Mesenchymal stem cell (in vitro differentiated cells and primary cell): ENCODE measurements at regions not wholly inside any gene's neighbourhood (a gene's known extent, or its start where the extent isn't known, plus 50 kb on each side); places are given as distances from the start of the nearest gene placed in this dataset.

Source experiments
- DNase-seq: peaks from one replicate; pipeline ENCODE4 v3.0.0-alpha.2; 2013
- H2AFZ ChIP-seq: one replicate; pipeline ENCODE4 v1.6.1; 2013; ENCODE audit warnings: low read depth, mild to moderate bottlenecking, control low read depth, inconsistent platforms, low read length, moderate library complexity
- H2AK5ac ChIP-seq: 2 replicates; pipeline ENCODE4 v1.6.1; 2013; ENCODE audit warnings: low read length, moderate library complexity, mild to moderate bottlenecking, inconsistent platforms; ENCODE audit not compliant: severe bottlenecking
- H2BK120ac ChIP-seq: one replicate; pipeline ENCODE4 v1.6.1; 2013; ENCODE audit warnings: low read depth, mild to moderate bottlenecking, inconsistent platforms, low read length, moderate library complexity
- H2BK12ac ChIP-seq, 2 experiments: one replicate each; pipeline ENCODE4 v1.6.1; 2013; ENCODE audit warnings: inconsistent platforms in 2 of 2, low read length in 2 of 2, mild to moderate bottlenecking in 2 of 2, moderate library complexity in 2 of 2, control low read depth in 1 of 2
- H2BK15ac ChIP-seq: one replicate; pipeline ENCODE4 v1.6.1; 2013; ENCODE audit warnings: mild to moderate bottlenecking, low read depth, inconsistent platforms; ENCODE audit not compliant: poor library complexity, severe bottlenecking
- H2BK5ac ChIP-seq: 2 replicates; pipeline ENCODE4 v1.6.1; 2013; ENCODE audit warnings: low read depth, mild to moderate bottlenecking, low read length, control low read depth, inconsistent platforms; ENCODE audit not compliant: poor library complexity, severe bottlenecking
- H3K14ac ChIP-seq, 2 experiments: one replicate each; pipeline ENCODE4 v1.6.1; 2013; ENCODE audit warnings: inconsistent platforms in 2 of 2, low read length in 2 of 2, control low read depth in 1 of 2, mild to moderate bottlenecking in 1 of 2, moderate library complexity in 1 of 2
- H3K18ac ChIP-seq, 2 experiments: one replicate each; pipeline ENCODE4 v1.6.1; 2013; ENCODE audit warnings: inconsistent platforms in 2 of 2, low read length in 2 of 2, control low read depth in 1 of 2, low read depth in 1 of 2, mild to moderate bottlenecking in 1 of 2
- H3K23ac ChIP-seq, 2 experiments: one replicate each; pipeline ENCODE4 v1.6.1; 2013; ENCODE audit warnings: inconsistent platforms in 2 of 2, low read length in 2 of 2, mild to moderate bottlenecking in 2 of 2, moderate library complexity in 2 of 2, control low read depth in 1 of 2
- H3K27ac ChIP-seq: 2 replicates; pipeline ENCODE4 v1.5.1; 2013; ENCODE audit warnings: mild to moderate bottlenecking, moderate library complexity, low read length, control low read depth, inconsistent platforms; ENCODE audit not compliant: poor library complexity, severe bottlenecking
- H3K27me3 ChIP-seq, 2 experiments: 2 replicates each; pipeline versions ENCODE4 v1.6.1 to v1.7.0; 2013; ENCODE audit warnings: low read length in 2 of 2, mild to moderate bottlenecking in 2 of 2, moderate library complexity in 2 of 2, control low read depth in 1 of 2, inconsistent platforms in 1 of 2; ENCODE audit not compliant: control insufficient read depth in 1 of 2, insufficient read depth in 1 of 2
- H3K36me3 ChIP-seq, 2 experiments: 2 replicates each; pipeline versions ENCODE4 v1.6.1 to v1.7.0; 2013; ENCODE audit warnings: low read length in 2 of 2, control low read depth in 1 of 2, inconsistent platforms in 1 of 2, low read depth in 1 of 2, mild to moderate bottlenecking in 1 of 2; ENCODE audit not compliant: insufficient read depth in 2 of 2, control insufficient read depth in 1 of 2
- H3K4ac ChIP-seq, 2 experiments: one replicate each; pipeline ENCODE4 v1.6.1; 2013; ENCODE audit warnings: inconsistent platforms in 2 of 2, low read length in 2 of 2, mild to moderate bottlenecking in 2 of 2, moderate library complexity in 2 of 2, control low read depth in 1 of 2, low read depth in 1 of 2
- H3K4me1 ChIP-seq: 2 replicates; pipeline ENCODE4 v1.6.1; 2013; ENCODE audit warnings: low read depth, low read length, control low read depth; ENCODE audit not compliant: control insufficient read depth, insufficient read depth
- H3K4me2 ChIP-seq: 2 replicates; pipeline ENCODE4 v1.6.1; 2013; ENCODE audit warnings: low read length, mild to moderate bottlenecking, inconsistent platforms; ENCODE audit not compliant: poor library complexity, severe bottlenecking
- H3K4me3 ChIP-seq, 2 experiments: 2 replicates each; pipeline versions ENCODE4 v1.5.1 to v1.7.0; 2013; ENCODE audit warnings: low read length in 2 of 2, mild to moderate bottlenecking in 2 of 2, control low read depth in 1 of 2, low read depth in 1 of 2; ENCODE audit not compliant: insufficient read depth in 1 of 2
- H3K79me1 ChIP-seq: replicated peaks from 2 replicates; pipeline ENCODE4 v1.6.1; 2013; ENCODE audit warnings: mild to moderate bottlenecking, control low read depth, low read length, inconsistent platforms; ENCODE audit not compliant: poor library complexity, severe bottlenecking
- H3K9ac ChIP-seq: 2 replicates; pipeline ENCODE4 v1.7.0; 2013; ENCODE audit warnings: mild to moderate bottlenecking, low read length, moderate library complexity
- H3K9me3 ChIP-seq: 2 replicates; pipeline ENCODE4 v1.7.0; 2013; ENCODE audit warnings: mild to moderate bottlenecking, low read length; ENCODE audit not compliant: control insufficient read depth
- H4K8ac ChIP-seq: one replicate; pipeline ENCODE4 v1.6.1; 2013; ENCODE audit warnings: inconsistent platforms, mild to moderate bottlenecking, low read length, moderate library complexity
- H4K91ac ChIP-seq: one replicate; pipeline ENCODE4 v1.6.1; 2013; ENCODE audit warnings: mild to moderate bottlenecking, low read length, inconsistent platforms
- WGBS: methylation state at CpG from one replicate; pipeline ENCODE4 v1.1.7; 2013; ENCODE audit warnings: mixed read lengths; 5-methylcytosine and 5-hydroxymethylcytosine counted together

DNA sequence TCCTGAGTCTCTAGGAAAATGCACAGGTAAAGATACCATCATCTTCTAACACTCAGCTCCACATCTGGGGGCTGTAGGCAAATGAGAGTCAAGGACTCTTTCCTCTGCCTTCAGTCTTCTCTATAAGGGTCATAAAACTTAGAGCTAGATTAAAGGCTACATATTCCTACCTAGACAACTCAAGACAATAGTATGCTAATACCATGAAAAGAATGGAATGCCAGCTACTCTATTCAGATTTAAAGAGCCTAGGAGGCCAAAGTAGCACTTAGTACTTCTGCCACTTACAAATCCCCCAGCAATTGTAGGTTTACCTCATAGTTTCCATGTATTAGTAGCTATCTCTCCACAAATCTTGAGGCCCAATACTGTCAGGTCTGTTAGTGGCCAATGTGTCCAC lies 453.0 kb downstream of the SLITRK5 start:
- H3K14ac ChIP-seq: no peak overlapping the region
- H4K8ac ChIP-seq: no peak overlapping the region
- H2AFZ ChIP-seq: no peak overlapping the region
- H2BK12ac ChIP-seq: no peak overlapping the region
- H2BK15ac ChIP-seq: no peak overlapping the region
- no peak overlapping the region for H3K4ac ChIP-seq
- no peak overlapping the region for H3K4me3 ChIP-seq
- no peak overlapping the region for H3K9ac ChIP-seq
- H3K9me3 ChIP-seq: no peaks in the 10 kb centered on the region
- no peak overlapping the region for H2BK5ac ChIP-seq
- no peak overlapping the region for H3K23ac ChIP-seq
- no peak overlapping the region for H3K27ac ChIP-seq
- no peaks in the 10 kb centered on the region for H3K79me1 ChIP-seq
- no peak for DNase-seq
- H3K4me1 ChIP-seq: no peaks in the 10 kb centered on the region
- H3K27me3 ChIP-seq: no peaks in the 10 kb centered on the region
- no peak overlapping the region for H2AK5ac ChIP-seq
- no peak overlapping the region for H2BK120ac ChIP-seq
- no peak overlapping the region for H3K4me2 ChIP-seq
- H3K18ac ChIP-seq: no peak overlapping the region
- no peaks in the 10 kb centered on the region for H3K36me3 ChIP-seq
- no peak overlapping the region for H4K91ac ChIP-seq

DNA sequence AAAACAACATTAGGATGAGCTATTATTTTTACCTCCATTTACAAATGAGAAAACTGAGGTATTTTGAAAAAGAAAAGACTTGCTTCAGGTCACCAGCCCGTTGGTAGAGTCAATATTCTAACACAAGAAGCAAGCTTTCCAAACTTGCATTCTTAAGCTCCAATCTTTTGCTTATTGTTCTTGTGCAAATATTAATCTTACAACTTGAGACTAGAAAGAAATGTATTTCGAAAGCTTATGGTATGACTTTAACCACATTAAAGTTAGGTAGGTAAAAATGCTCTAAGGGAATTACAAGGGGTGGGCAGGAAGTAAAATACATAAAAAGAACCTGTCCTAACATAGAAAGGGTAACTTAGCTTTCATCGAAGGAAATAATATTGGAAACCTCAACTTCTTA lies 453.9 kb downstream of the SLITRK5 start:
- Histone ChIP-seq H3K4me2 (no peak overlapping the region), H3K9me3 (no peaks in the 10 kb centered on the region), H2BK12ac (no peak overlapping the region), H2BK120ac (no peak overlapping the region), H3K36me3 (no peaks in the 10 kb centered on the region), H3K14ac (no peak overlapping the region), H2AFZ (no peak overlapping the region), H3K4ac (no peak overlapping the region), H3K27ac (no peak overlapping the region), H2BK15ac (no peak overlapping the region), H3K79me1 (no peaks in the 10 kb centered on the region), H3K23ac (no peak overlapping the region), H3K4me1 (no peaks in the 10 kb centered on the region), H2BK5ac (no peak overlapping the region), H4K8ac (no peak overlapping the region), H2AK5ac (no peak overlapping the region), H3K18ac (no peak overlapping the region), H3K9ac (no peak overlapping the region), H3K4me3 (no peak overlapping the region), H3K27me3 (no peaks in the 10 kb centered on the region), H4K91ac (no peak overlapping the region)
- WGBS: 67% methylated on average over 3 of the region's 3 CpGs
- DNase-seq: no peak

DNA sequence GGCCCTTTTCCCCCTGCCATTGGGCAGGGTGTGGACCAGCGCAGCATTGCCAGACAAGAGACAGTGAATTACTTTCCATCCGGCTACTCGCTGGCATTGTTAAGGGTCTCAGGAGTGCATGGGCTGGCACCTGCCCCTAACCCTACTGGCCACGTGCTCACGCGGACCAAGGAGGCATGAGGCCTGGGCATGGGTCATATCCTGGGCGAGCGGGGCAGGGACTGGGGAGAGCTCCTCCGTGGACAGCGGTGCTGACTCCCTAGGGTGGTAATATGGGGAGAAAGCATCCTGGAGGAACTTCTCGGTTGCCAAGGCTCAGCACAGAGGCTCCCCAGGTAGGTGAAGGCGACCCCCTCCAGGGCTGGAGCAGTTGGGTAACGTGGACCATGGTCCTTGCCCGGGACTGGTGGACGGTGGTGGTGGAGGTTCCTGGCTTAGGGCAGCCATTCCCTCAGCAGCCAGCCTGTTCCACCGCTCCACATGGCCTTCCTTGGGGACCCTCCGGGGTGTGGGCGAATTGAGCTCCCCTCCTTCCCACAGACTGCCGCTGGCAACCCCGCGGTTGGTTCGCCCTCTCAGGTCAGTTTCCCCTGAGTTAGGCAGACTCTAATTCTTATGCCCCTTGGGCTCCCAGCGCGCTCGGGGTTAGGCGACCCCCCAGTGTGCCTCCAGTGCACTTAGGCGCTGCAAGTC lies 465.1 kb downstream of the SLITRK5 start:
- Histone ChIP-seq H3K4me3 (no peak overlapping the region), H3K18ac (no peak overlapping the region), H2AK5ac (no peak overlapping the region), H2BK15ac (no peak overlapping the region), H3K14ac (no peak overlapping the region), H3K23ac (no peak overlapping the region), H3K27ac (no peak overlapping the region), H2BK5ac (no peak overlapping the region), H4K91ac (no peak overlapping the region), H3K4me2 (no peak overlapping the region), H3K9ac (no peak overlapping the region), H2AFZ (no peak overlapping the region), H3K79me1 (no peaks in the 10 kb centered on the region), H2BK120ac (no peak overlapping the region), H4K8ac (no peak overlapping the region), H2BK12ac (no peak overlapping the region), H3K4me1 (no peaks in the 10 kb centered on the region), H3K4ac (no peak overlapping the region), H3K36me3 (no peaks in the 10 kb centered on the region), H3K9me3 (peaks cover 3% of the 10 kb centered on the region), H3K27me3 (no peaks in the 10 kb centered on the region)
- DNase-seq: no peak
- WGBS: 94% methylated on average over 25 of the region's 27 CpGs

DNA sequence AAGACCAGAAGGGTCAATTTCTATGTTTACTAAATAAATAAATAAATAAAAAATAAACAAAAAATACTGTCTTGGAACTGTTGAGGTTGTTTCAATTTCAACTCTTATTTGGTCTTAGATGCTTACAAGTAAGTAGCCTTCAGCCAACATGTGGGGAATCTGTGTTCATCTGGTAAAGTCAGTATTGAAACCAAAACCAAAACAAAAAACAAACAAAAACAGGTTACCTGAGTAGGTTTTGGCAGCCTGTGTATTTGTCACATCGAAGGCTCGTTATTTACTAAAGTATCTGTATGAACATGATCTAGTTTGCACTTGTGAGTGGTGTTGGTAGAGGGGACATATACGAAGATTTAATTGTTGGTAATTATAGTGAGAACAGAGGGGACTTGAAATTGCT lies 471.5 kb downstream of the SLITRK5 start:
- WGBS: 60% methylated on average over 3 of the region's 3 CpGs
- peaks cover 10% of the 10 kb centered on the region for H3K9me3 ChIP-seq
- no peak overlapping the region for H2BK5ac ChIP-seq
- H2AFZ ChIP-seq: no peak overlapping the region
- no peak overlapping the region for H3K23ac ChIP-seq
- no peak overlapping the region for H3K14ac ChIP-seq
- no peaks in the 10 kb centered on the region for H3K36me3 ChIP-seq
- no peak for DNase-seq
- no peak overlapping the region for H4K91ac ChIP-seq
- peak overlapping the region; percentile 8 for H3K4me2 ChIP-seq
- H3K27ac ChIP-seq: no peak overlapping the region
- no peak overlapping the region for H2BK120ac ChIP-seq
- no peak overlapping the region for H3K4me3 ChIP-seq
- no peak overlapping the region for H3K9ac ChIP-seq
- no peaks in the 10 kb centered on the region for H3K79me1 ChIP-seq
- H3K18ac ChIP-seq: no peak overlapping the region
- no peak overlapping the region for H2AK5ac ChIP-seq
- H2BK12ac ChIP-seq: no peak overlapping the region
- H2BK15ac ChIP-seq: no peak overlapping the region
- H3K4ac ChIP-seq: no peak overlapping the region
- H4K8ac ChIP-seq: no peak overlapping the region
- H3K4me1 ChIP-seq: no peaks in the 10 kb centered on the region
- H3K27me3 ChIP-seq: no peaks in the 10 kb centered on the region
